ENCODE measurements at regions not wholly inside any gene's neighbourhood (a gene's known extent, or its start where the extent isn't known, plus 50 kb on each side); places are given as distances from the start of the nearest gene placed in this dataset.
"Not testable (repeated sequence)": the region's sequence is repeated elsewhere in the genome, so short reads cannot be mapped to it uniquely, and the experiment has no call there.

DNA sequence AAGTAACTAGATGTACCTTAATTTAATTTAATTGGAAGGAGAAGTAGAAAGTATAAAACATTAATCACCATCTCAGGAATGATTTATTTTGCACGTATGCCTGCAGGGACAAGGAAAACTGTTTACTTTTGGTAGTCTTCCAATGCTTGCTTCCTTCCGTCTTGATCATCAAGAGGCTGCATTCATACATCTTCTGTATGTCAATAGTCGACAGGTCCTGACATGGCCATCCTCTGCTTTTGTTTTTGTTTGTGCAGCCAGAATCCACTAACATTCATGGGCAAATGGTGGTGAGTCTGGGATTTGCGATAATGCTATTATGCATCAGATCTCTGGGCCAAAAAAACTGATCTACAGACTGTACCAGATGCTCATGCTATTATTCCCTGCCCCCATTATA lies 56.6 kb upstream of the ZPLD1 start:
- POLR2A ChIA-PET: no interaction called here
- Histone ChIP-seq H3K36me3 (ENCODE audit: control insufficient read depth in 2 of 2, insufficient read depth in 1 of 2, low read length in 2 of 2) (no peaks in the 10 kb centered on the region), H3K27ac (ENCODE audit: extremely low read depth, low read depth, low read length) (no peak overlapping the region)

DNA sequence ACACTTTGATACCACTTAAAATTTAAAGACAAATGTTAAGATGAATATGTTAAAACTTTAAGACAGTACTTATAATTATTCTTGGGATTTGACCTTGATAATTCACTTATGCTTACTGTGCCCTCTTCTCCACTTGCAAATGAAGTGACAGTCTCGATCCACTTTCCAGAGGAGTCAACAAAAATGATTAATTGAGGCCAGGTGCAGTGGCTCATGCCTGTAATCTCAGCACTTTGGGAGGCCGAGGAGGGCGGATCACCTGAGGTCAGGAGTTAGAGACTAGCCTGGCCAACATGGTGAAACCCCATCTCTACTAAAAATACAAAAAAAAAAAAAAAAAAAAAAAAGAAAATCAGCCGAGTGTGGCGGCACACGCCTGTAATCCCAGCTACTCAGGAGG lies 52.6 kb upstream of the ZPLD1 start:
- H3K27ac ChIP-seq (ENCODE audit: extremely low read depth, low read depth, low read length); H3K36me3 ChIP-seq (ENCODE audit: control insufficient read depth in 2 of 2, insufficient read depth in 1 of 2, low read length in 2 of 2); H3K4me1 ChIP-seq (ENCODE audit: control insufficient read depth, insufficient read depth, low read length); POLR2A ChIA-PET; CTCF ChIA-PET; H3K9me3 ChIP-seq (ENCODE audit: control insufficient read depth, insufficient read depth, low read depth, low read length); H3K4me3 ChIP-seq (ENCODE audit: low read depth, low read length): not testable (repeated sequence)

More for the DNA sequence above, 56.6 kb upstream of the ZPLD1 start:
- no peaks in the 10 kb centered on the region for H3K9me3 ChIP-seq (ENCODE audit: control insufficient read depth, insufficient read depth, low read depth, low read length)
- H3K4me3 ChIP-seq (ENCODE audit: low read depth, low read length): no peak overlapping the region
- no peaks in the 10 kb centered on the region for H3K4me1 ChIP-seq (ENCODE audit: control insufficient read depth, insufficient read depth, low read length)
- no peak for TF ChIP-seq PRDM1 (tag by site-specific recombination; IDR thresholded peaks at IDR 0.05)
- no peak for TF ChIP-seq GLI2 (tag by site-specific recombination; IDR thresholded peaks at IDR 0.05; ENCODE audit: borderline replicate concordance, low read depth)
- no peak for TF ChIP-seq BCL11B (tag by site-specific recombination; IDR thresholded peaks at IDR 0.05; ENCODE audit: low read depth)
- TF ChIP-seq, protein P1, sequence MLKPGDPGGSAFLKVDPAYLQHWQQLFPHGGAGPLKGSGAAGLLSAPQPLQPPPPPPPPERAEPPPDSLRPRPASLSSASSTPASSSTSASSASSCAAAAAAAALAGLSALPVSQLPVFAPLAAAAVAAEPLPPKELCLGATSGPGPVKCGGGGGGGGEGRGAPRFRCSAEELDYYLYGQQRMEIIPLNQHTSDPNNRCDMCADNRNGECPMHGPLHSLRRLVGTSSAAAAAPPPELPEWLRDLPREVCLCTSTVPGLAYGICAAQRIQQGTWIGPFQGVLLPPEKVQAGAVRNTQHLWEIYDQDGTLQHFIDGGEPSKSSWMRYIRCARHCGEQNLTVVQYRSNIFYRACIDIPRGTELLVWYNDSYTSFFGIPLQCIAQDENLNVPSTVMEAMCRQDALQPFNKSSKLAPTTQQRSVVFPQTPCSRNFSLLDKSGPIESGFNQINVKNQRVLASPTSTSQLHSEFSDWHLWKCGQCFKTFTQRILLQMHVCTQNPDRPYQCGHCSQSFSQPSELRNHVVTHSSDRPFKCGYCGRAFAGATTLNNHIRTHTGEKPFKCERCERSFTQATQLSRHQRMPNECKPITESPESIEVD (tag by site-specific recombination; IDR thresholded peaks at IDR 0.05): no peak
- no peak for TF ChIP-seq HOXD13 (CRISPR knock-in tag; IDR thresholded peaks at IDR 0.05; ENCODE audit: borderline replicate concordance)
- no peak for TF ChIP-seq ZNF10 (tag by site-specific recombination; IDR thresholded peaks at IDR 0.05)
- no peak for TF ChIP-seq ZNF701 (tag by site-specific recombination; IDR thresholded peaks at IDR 0.05)
- no peak for TF ChIP-seq GLIS1 (tag by site-specific recombination; IDR thresholded peaks at IDR 0.05)
- no peak for TF ChIP-seq KLF1 (tag by site-specific recombination; IDR thresholded peaks at IDR 0.05)
- CTCF ChIA-PET: no interaction called here

All from HEK293 (cell line).